ENCODE measurements at regions not wholly inside any gene's neighbourhood (a gene's known extent, or its start where the extent isn't known, plus 50 kb on each side); places are given as distances from the start of the nearest gene placed in this dataset.

GRCh38 chr14:96682401-96682800 is 114.8 kb upstream of the VRK1 start:
- DNase-seq (no peak), ATAC-seq (ENCODE audit: low read depth) (no peak)
- 94% methylated on average over 1 of the region's 3 CpGs for WGBS (ENCODE audit: insufficient coverage)
- H3K27me3 Mint-ChIP-seq: peaks cover 38% of the 10 kb centered on the region
- TF ChIP-seq EZH2 (IDR thresholded peaks at IDR 0.05; ENCODE audit: borderline replicate concordance, insufficient read depth, low read depth, low read length, poor library complexity, severe bottlenecking): no peak
- TF ChIP-seq CTCF (IDR thresholded peaks at IDR 0.05): no peak
- H3K27me3 ChIP-seq (replicated peaks in 1 of 4; ENCODE audit: control extremely low read depth in 1 of 4, control insufficient read depth in 3 of 4, insufficient read depth in 4 of 4, low read length in 3 of 4): peaks cover 0 to 4% (median 1%) of the 10 kb centered on the region in 4 experiments
- no peak overlapping the region for H3K4me3 Mint-ChIP-seq
- no peaks in the 10 kb centered on the region for H3K4me1 Mint-ChIP-seq
- no peak overlapping the region for H2AFZ ChIP-seq (ENCODE audit: insufficient read depth, low read depth, low read length, poor library complexity, severe bottlenecking)
- intact Hi-C loops (cut with micrococcal nuclease): no loop called here
- H3K79me2 ChIP-seq (ENCODE audit: control insufficient read depth, insufficient read depth, low read length): no peaks in the 10 kb centered on the region
- H3K4me1 ChIP-seq (ENCODE audit: control insufficient read depth in 2 of 2, insufficient read depth in 2 of 2, low read length in 2 of 2): no peaks in the 10 kb centered on the region
- POLR2A ChIA-PET: no interaction called here
- H3K9ac ChIP-seq (ENCODE audit: low read length): no peak overlapping the region
- H3K36me3 ChIP-seq (replicated peaks in 1 of 2; ENCODE audit: control extremely low read depth in 1 of 2, control insufficient read depth in 1 of 2, extremely low read depth in 1 of 2, insufficient read depth in 2 of 2, low read length in 1 of 2): no peaks in the 10 kb centered on the region
- no peaks in the 10 kb centered on the region for H4K20me1 ChIP-seq (ENCODE audit: control insufficient read depth, insufficient read depth, low read length, poor library complexity, severe bottlenecking)
- CTCF ChIA-PET: no interaction called here
- H3K9me3 ChIP-seq (ENCODE audit: control extremely low read depth in 1 of 3, control insufficient read depth in 2 of 3, insufficient read depth in 1 of 3, low read length in 2 of 3): peaks cover 0 to 14% (median 0%) of the 10 kb centered on the region in 3 donors
- H3K4me3 ChIP-seq (ENCODE audit: control extremely low read depth in 1 of 5, extremely low read depth in 1 of 5, insufficient read depth in 1 of 5, low read depth in 2 of 5, low read length in 4 of 5): no peak overlapping the region
- no peak overlapping the region for H3K27ac Mint-ChIP-seq
- no peak overlapping the region for H3K27ac ChIP-seq (ENCODE audit: low read length in 2 of 2)
- no peak overlapping the region for H3K4me2 ChIP-seq (replicated peaks; ENCODE audit: low read depth, low read length, poor library complexity, severe bottlenecking)
- peaks cover 3% of the 10 kb centered on the region for H3K9me3 Mint-ChIP-seq (ENCODE audit: insufficient read depth)

GRCh38 chr14:96683562-96684289 is 113.5 kb upstream of the VRK1 start:
- DNase-seq: no peak
- H3K4me3 Mint-ChIP-seq: no peak overlapping the region
- ChIA-PET CTCF (no interaction called here), POLR2A (no interaction called here)
- Histone ChIP-seq H3K27ac (ENCODE audit: low read length in 2 of 2) (no peak overlapping the region), H3K79me2 (ENCODE audit: control insufficient read depth, insufficient read depth, low read length) (no peaks in the 10 kb centered on the region), H3K9ac (ENCODE audit: low read length) (no peak overlapping the region), H3K4me2 (replicated peaks; ENCODE audit: low read depth, low read length, poor library complexity, severe bottlenecking) (no peak overlapping the region), H4K20me1 (ENCODE audit: control insufficient read depth, insufficient read depth, low read length, poor library complexity, severe bottlenecking) (no peaks in the 10 kb centered on the region), H3K36me3 (replicated peaks in 1 of 2; ENCODE audit: control extremely low read depth in 1 of 2, control insufficient read depth in 1 of 2, extremely low read depth in 1 of 2, insufficient read depth in 2 of 2, low read length in 1 of 2) (no peaks in the 10 kb centered on the region), H3K9me3 (ENCODE audit: control extremely low read depth in 1 of 3, control insufficient read depth in 2 of 3, insufficient read depth in 1 of 3, low read length in 2 of 3) (peaks cover 0 to 14% (median 0%) of the 10 kb centered on the region in 3 donors), H3K27me3 (replicated peaks in 1 of 4; ENCODE audit: control extremely low read depth in 1 of 4, control insufficient read depth in 3 of 4, insufficient read depth in 4 of 4, low read length in 3 of 4) (peaks cover 0 to 4% (median 1%) of the 10 kb centered on the region in 4 experiments), H3K4me1 (ENCODE audit: control insufficient read depth in 2 of 2, insufficient read depth in 2 of 2, low read length in 2 of 2) (no peaks in the 10 kb centered on the region), H3K4me3 (ENCODE audit: control extremely low read depth in 1 of 5, extremely low read depth in 1 of 5, insufficient read depth in 1 of 5, low read depth in 2 of 5, low read length in 4 of 5) (no peak overlapping the region), H2AFZ (ENCODE audit: insufficient read depth, low read depth, low read length, poor library complexity, severe bottlenecking) (no peak overlapping the region)
- intact Hi-C loops (cut with micrococcal nuclease): no loop called here
- no peak overlapping the region for H3K27ac Mint-ChIP-seq
- WGBS (ENCODE audit: insufficient coverage): 81% methylated on average over 6 of the region's 8 CpGs
- H3K27me3 Mint-ChIP-seq: peaks cover 31% of the 10 kb centered on the region
- TF ChIP-seq CTCF (IDR thresholded peaks at IDR 0.05) (no peak), EZH2 (IDR thresholded peaks at IDR 0.05; ENCODE audit: borderline replicate concordance, insufficient read depth, low read depth, low read length, poor library complexity, severe bottlenecking) (no peak)
- no peaks in the 10 kb centered on the region for H3K4me1 Mint-ChIP-seq
- peaks cover 3% of the 10 kb centered on the region for H3K9me3 Mint-ChIP-seq (ENCODE audit: insufficient read depth)
- ATAC-seq (ENCODE audit: low read depth): no peak

All from B cell (primary cell).